WTC11 (cell line): ENCODE measurements at regions not wholly inside any gene's neighbourhood (a gene's known extent, or its start where the extent isn't known, plus 50 kb on each side); places are given as distances from the start of the nearest gene placed in this dataset.

Experiments used
- CREB1 ChIP-seq: sonication (generic); formaldehyde crosslinking; IDR thresholded peaks from 2 replicates; pipeline ENCODE4 v1.8.0; 2023; ENCODE audit warnings: mild to moderate bottlenecking, missing genetic modification reagents
- CTCF ChIP-seq: fragments of 200-600 bp; IDR thresholded peaks from 2 replicates; pipeline ENCODE4 v1.8.0; 2022; ENCODE audit warnings: antibody characterized with exemption
- EMX1 ChIP-seq: fragments of 250-450 bp; sonication (Bioruptor Pico); IDR thresholded peaks from 2 replicates; pipeline ENCODE4 v1.8.0; 2021; ENCODE audit warnings: mild to moderate bottlenecking
- MLX ChIP-seq: sonication (generic); formaldehyde crosslinking; IDR thresholded peaks from 2 replicates; pipeline ENCODE4 v1.8.1; 2023; ENCODE audit warnings: mild to moderate bottlenecking, missing genetic modification reagents, moderate library complexity
- PRDM15 ChIP-seq: sonication (generic); formaldehyde crosslinking; IDR thresholded peaks from 2 replicates; pipeline ENCODE4 v1.8.0; 2022; ENCODE audit warnings: missing genetic modification reagents
- USF1 ChIP-seq: sonication (generic); formaldehyde crosslinking; IDR thresholded peaks from 2 replicates; pipeline ENCODE4 v1.8.0; 2022; ENCODE audit warnings: mild to moderate bottlenecking, missing genetic modification reagents

GRCh38 chr18:57287766-57288165, 64.6 kb upstream of the ST8SIA3 start:
- no peak for TF ChIP-seq CTCF
- TF ChIP-seq CREB1 = no peak
- TF ChIP-seq MLX (CRISPR knock-in tag) = no peak
- no peak for TF ChIP-seq EMX1
- TF ChIP-seq PRDM15 (CRISPR knock-in tag) = no peak
- TF ChIP-seq USF1 (CRISPR knock-in tag) = no peak
